Esophagus squamous epithelium (tissue), 5 donors: ENCODE measurements at regions not wholly inside any gene's neighbourhood (a gene's known extent, or its start where the extent isn't known, plus 50 kb on each side); places are given as distances from the start of the nearest gene placed in this dataset.

Experiments
- DNase-seq: peaks from one replicate; lab custom pipeline; 2025; lab: John Stamatoyannopoulos, UW
- H3K27ac ChIP-seq, 4 donors: fragments of 200-600 bp; sonication (generic); one replicate each; pipeline ENCODE4 v1.5.1; 2016 to 2019; ENCODE audit warnings: mild to moderate bottlenecking in 1 of 4
- H3K27me3 ChIP-seq, 4 donors: fragments of 200-600 bp; sonication (generic); 1 replicate in 3 of 4; 2 replicates in 1 of 4; pipeline versions ENCODE4 v1.5.1 to v1.6.0; 2017 to 2021; ENCODE audit warnings: antibody characterized with exemption in 1 of 4
- H3K36me3 ChIP-seq, 3 donors: fragments of 200-600 bp; sonication (generic); one replicate each; pipeline ENCODE4 v1.5.1; 2016 to 2019
- H3K4me1 ChIP-seq, 3 donors: fragments of 200-600 bp; sonication (generic); one replicate each; pipeline ENCODE4 v1.5.1; 2017 to 2019
- H3K4me3 ChIP-seq, 4 donors: fragments of 200-600 bp; sonication (generic); 1 replicate in 3 of 4; 2 replicates in 1 of 4; pipeline ENCODE4 v1.5.1; 2016 to 2019; ENCODE audit warnings: mild to moderate bottlenecking in 2 of 4, moderate library complexity in 1 of 4
- H3K9me3 ChIP-seq, 3 donors: fragments of 200-600 bp; sonication (generic); one replicate each; pipeline ENCODE4 v1.5.1; 2016 to 2019
- CTCF ChIP-seq, 6 experiments: fragments of 450-650 bp in 4 of 6; fragments of 200-600 bp in 2 of 6; sonication (generic) in 2 of 6; IDR thresholded peaks; one replicate each; pipeline ENCODE4 v1.5.1; 2016 to 2019; ENCODE audit warnings: antibody characterized with exemption in 6 of 6, mild to moderate bottlenecking in 4 of 6, moderate library complexity in 4 of 6
- POLR2A ChIP-seq, 4 donors: fragments of 450-650 bp; IDR thresholded peaks; one replicate each; pipeline ENCODE4 v1.6.1; 2017; ENCODE audit warnings: antibody characterized with exemption in 4 of 4, mild to moderate bottlenecking in 4 of 4, moderate library complexity in 3 of 4
- WGBS, 2 donors: methylation state at CpG; one replicate each; pipeline ENCODE4 v1.1.5; 2018; 5-methylcytosine and 5-hydroxymethylcytosine counted together
- intact Hi-C: fragments of 100-400 bp; cut with DNase I; formaldehyde crosslinking; loops from one replicate; pipeline ENCODE4 v1.15.0; 2022
- donor health status: DM: yes; HTN: yes; CAD: no.

- no peak for DNase-seq
- peaks cover 0 to 12% (median 0%) of the 10 kb centered on the region in 4 donors for H3K27me3 ChIP-seq
- H3K36me3 ChIP-seq, result no peaks in the 10 kb centered on the region
- no peaks in the 10 kb centered on the region for H3K9me3 ChIP-seq
- no peak overlapping the region for H3K27ac ChIP-seq
- H3K4me1 ChIP-seq, result no peaks in the 10 kb centered on the region
- intact Hi-C loops, result no loop called here
- no peak overlapping the region for H3K4me3 ChIP-seq
- WGBS, 2 donors, result 61 to 91% methylated on average over 2 to 7 of the region's 8 CpGs
- no peak for TF ChIP-seq POLR2A (IDR thresholded peaks at IDR 0.05)
- TF ChIP-seq CTCF (IDR thresholded peaks at IDR 0.05), result no peak
These were observed 138.3 kb upstream of the CDH4 start for GRCh38 chr20:61113731-61114130.

GRCh38 chr20:61114493-61115175 is 137.4 kb upstream of the CDH4 start:
- peaks cover 0 to 12% (median 0%) of the 10 kb centered on the region in 4 donors for H3K27me3 ChIP-seq
- H3K9me3 ChIP-seq, result no peaks in the 10 kb centered on the region
- 78 to 83% methylated on average over 12 to 17 of the region's 18 CpGs for WGBS, 2 donors
- intact Hi-C loops, result no loop called here
- H3K36me3 ChIP-seq, result no peaks in the 10 kb centered on the region
- DNase-seq, result no peak
- H3K27ac ChIP-seq, result peak overlapping the region in 2 of 4 donors; percentile 10 to 39
- H3K4me1 ChIP-seq, result no peaks in the 10 kb centered on the region
- no peak overlapping the region for H3K4me3 ChIP-seq
- TF ChIP-seq CTCF (IDR thresholded peaks at IDR 0.05), result no peak

- TF ChIP-seq CTCF (IDR thresholded peaks at IDR 0.05) (no peak), POLR2A (IDR thresholded peaks at IDR 0.05) (no peak)
- Histone ChIP-seq H3K4me3 (no peak overlapping the region), H3K4me1 (no peaks in the 10 kb centered on the region), H3K36me3 (no peaks in the 10 kb centered on the region), H3K9me3 (no peaks in the 10 kb centered on the region), H3K27me3 (peaks cover 0 to 12% (median 0%) of the 10 kb centered on the region in 4 donors), H3K27ac (peak overlapping the region in 3 of 4 donors; percentile 10 to 39 (median 38))
- WGBS, 2 donors, result 33 to 43% methylated on average over 5 to 8 of the region's 8 CpGs
- DNase-seq, result no peak
- intact Hi-C loops, result no loop called here
These were observed 136.5 kb upstream of the CDH4 start for GRCh38 chr20:61115364-61116065.

- no peak for DNase-seq
- peak overlapping the region in 2 of 4 donors; percentile 12 to 22 for H3K27ac ChIP-seq
- H3K36me3 ChIP-seq, result no peaks in the 10 kb centered on the region
- intact Hi-C loops, result no loop called here
- TF ChIP-seq CTCF (IDR thresholded peaks at IDR 0.05) (no peak), POLR2A (IDR thresholded peaks at IDR 0.05) (no peak)
- no peak overlapping the region for H3K4me3 ChIP-seq
- no peaks in the 10 kb centered on the region for H3K9me3 ChIP-seq
- peaks cover 0 to 12% (median 0%) of the 10 kb centered on the region in 4 donors for H3K27me3 ChIP-seq
- H3K4me1 ChIP-seq, result no peaks in the 10 kb centered on the region
- WGBS, 2 donors, result 20 to 50% methylated on average over 5 of the region's 5 CpGs
These were observed 134.3 kb upstream of the CDH4 start for GRCh38 chr20:61117725-61118124.
